GM21737 (cell line): ENCODE measurements at regions not wholly inside any gene's neighbourhood (a gene's known extent, or its start where the extent isn't known, plus 50 kb on each side); places are given as distances from the start of the nearest gene placed in this dataset.

Source experiments
- ATAC-seq: cut with Tn5 transposase; IDR thresholded peaks from one replicate; pipeline ENCODE4 v1.9.1; 2021; ENCODE audit warnings: mild to moderate bottlenecking, moderate library complexity; ENCODE audit not compliant: unreplicated experiment

DNA sequence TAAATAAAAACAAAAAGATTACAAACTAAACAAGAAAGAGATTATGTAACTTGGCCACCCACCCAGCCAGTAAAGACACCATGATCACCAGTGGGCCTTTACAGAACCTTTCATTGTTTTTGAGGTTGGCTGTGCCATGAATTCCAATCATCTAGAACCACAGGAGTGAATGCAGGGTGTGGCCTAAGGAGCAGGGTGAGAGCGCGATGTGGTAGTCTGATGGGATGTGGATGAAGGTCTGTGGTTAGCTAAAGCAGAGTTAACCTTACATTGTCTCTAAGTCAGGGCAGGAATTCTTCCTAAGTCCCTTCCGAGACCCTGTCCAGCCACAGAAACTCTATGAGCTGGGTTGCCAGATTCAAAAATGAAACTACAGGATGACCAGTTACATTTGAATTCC is 54.0 kb upstream of the CDKN3 start:
- ATAC-seq, result no peak

DNA sequence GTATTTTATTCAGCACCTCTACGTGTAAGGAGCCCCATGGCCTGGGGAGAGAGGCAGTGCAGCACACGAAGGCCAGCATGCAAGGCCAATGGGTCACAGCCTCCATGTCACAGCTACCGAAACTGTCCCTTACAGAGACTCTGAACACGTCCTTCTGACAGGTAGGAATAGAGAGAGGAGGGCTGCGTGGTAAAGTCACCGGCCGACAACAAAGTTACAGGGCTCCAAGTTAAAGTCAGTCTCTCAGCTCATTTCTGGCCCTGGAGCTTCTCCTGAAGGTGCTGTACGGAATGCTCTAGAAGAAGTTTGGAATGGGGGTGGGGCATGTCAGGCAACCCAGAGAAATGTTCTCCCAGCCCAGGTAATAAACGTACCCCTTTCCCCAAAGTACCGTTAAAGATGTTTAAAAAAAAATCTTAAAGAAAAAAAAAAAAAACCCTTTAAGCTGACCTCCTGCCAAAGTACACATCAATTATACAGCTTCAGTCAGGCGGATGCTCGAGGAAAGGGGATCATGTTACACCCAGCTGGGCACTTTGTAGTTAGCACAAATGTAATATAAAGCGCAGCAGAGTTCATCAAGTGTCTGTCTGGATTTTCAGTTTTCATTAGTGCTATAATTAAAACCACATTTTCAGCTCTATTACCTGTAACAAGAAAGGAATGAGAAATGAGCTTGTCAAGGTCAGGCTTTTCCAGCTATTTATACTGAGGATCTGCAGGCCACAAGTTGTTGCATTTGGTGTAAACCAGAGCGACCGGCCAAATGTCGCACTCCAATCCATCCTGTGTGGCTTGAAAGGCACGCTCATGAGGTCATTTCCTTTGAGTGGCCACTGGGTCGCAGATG is 53.3 kb upstream of the CDKN3 start:
- no peak for ATAC-seq

DNA sequence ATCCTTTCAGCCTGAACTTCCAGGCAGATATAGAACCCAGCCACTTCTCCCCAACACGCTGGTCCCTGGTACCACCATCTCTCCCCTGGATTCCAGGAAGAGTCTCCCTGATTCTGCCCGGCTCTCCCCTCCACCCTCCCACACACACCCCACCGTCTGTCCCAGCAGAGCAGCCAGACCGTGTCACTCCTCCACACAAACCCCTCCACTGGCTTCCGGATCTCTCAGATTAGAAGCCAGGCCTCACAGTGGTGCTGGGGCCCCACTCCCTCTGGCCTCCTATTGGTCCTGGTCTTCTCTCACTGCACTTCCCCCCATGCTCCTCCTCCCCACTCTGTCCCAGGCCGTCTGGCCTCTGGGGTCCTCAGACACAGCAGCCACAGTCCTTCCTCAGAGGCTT is 52.4 kb upstream of the CDKN3 start:
- ATAC-seq, result no peak

DNA sequence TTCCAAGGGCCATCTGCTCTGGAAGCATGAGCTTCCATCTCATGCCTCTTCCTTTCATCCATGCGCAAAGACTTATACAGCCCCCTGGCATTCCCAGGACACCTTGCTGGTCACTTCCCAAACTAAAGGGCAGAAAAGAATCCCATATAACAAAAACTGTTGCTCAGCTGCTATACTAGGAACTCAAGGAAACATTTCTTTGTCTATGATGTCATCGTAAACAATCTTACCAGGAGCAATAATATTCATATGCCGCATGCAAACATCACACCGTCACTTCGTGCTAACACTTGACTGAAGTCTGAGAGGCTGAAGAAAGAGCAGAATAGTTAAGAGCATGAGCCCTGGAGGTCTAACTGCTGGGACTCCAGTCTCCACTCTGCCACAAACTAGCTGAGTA is 50.5 kb upstream of the CDKN3 start:
- ATAC-seq, result no peak
